ENCODE measurements at regions not wholly inside any gene's neighbourhood (a gene's known extent, or its start where the extent isn't known, plus 50 kb on each side); places are given as distances from the start of the nearest gene placed in this dataset.
"Not testable (repeated sequence)": the region's sequence is repeated elsewhere in the genome, so short reads cannot be mapped to it uniquely, and the experiment has no call there.

GRCh38 chr4:145279122-145279960, 99.0 kb upstream of the OTUD4 start:
- no peak overlapping the region for H3K9ac ChIP-seq (ENCODE audit: low read length)

GRCh38 chr4:145278341-145279121, 98.1 kb upstream of the OTUD4 start:
- Histone ChIP-seq H3K36me3 (ENCODE audit: control insufficient read depth, insufficient read depth, low read length) (no peaks in the 10 kb centered on the region), H3K27ac (ENCODE audit: low read depth, low read length) (no peak overlapping the region), H3K9me3 (ENCODE audit: control insufficient read depth, insufficient read depth, low read depth, low read length) (no peaks in the 10 kb centered on the region), H3K4me1 (ENCODE audit: control insufficient read depth, insufficient read depth, low read length) (no peaks in the 10 kb centered on the region), H3K4me3 (ENCODE audit: low read depth, low read length) (no peak overlapping the region), H3K27me3 (ENCODE audit: control insufficient read depth, insufficient read depth, low read length) (no peaks in the 10 kb centered on the region), H3K9ac (ENCODE audit: low read length) (no peak overlapping the region)

More at GRCh38 chr4:145279122-145279960, 99.0 kb upstream of the OTUD4 start:
- Histone ChIP-seq H3K4me1 (ENCODE audit: control insufficient read depth, insufficient read depth, low read length) (no peaks in the 10 kb centered on the region), H3K27ac (ENCODE audit: low read depth, low read length) (no peak overlapping the region), H3K9me3 (ENCODE audit: control insufficient read depth, insufficient read depth, low read depth, low read length) (no peaks in the 10 kb centered on the region), H3K4me3 (ENCODE audit: low read depth, low read length) (no peak overlapping the region), H3K36me3 (ENCODE audit: control insufficient read depth, insufficient read depth, low read length) (no peaks in the 10 kb centered on the region), H3K27me3 (ENCODE audit: control insufficient read depth, insufficient read depth, low read length) (no peaks in the 10 kb centered on the region)

DNA sequence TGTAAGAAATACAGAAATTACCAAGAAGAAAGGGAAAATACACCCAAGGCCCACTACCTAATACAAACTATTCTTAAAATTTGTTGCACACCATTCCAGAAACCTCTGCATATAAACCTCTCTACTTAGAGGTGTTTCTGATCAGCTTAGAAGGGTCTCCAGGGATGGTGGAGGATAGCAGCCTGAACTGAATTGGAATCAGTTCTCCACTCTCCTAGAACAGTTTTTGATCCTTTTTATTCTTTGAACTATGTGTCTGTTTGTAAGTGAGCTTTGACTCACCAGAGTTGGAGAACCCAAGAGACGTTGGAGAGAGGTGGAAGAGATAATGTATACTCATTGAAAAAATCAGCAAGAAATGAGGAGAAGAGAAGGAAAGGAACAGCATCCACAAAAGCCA, 96.6 kb upstream of the OTUD4 start:
- Histone ChIP-seq H3K4me1 (ENCODE audit: control insufficient read depth, insufficient read depth, low read length) (no peaks in the 10 kb centered on the region), H3K9ac (ENCODE audit: low read length) (no peak overlapping the region), H3K9me3 (ENCODE audit: control insufficient read depth, insufficient read depth, low read depth, low read length) (no peaks in the 10 kb centered on the region), H3K36me3 (ENCODE audit: control insufficient read depth, insufficient read depth, low read length) (no peaks in the 10 kb centered on the region), H3K27ac (ENCODE audit: low read depth, low read length) (no peak overlapping the region), H3K27me3 (ENCODE audit: control insufficient read depth, insufficient read depth, low read length) (no peaks in the 10 kb centered on the region), H3K4me3 (ENCODE audit: low read depth, low read length) (no peak overlapping the region)

- Histone ChIP-seq H3K36me3 (ENCODE audit: control insufficient read depth, insufficient read depth, low read length) (no peaks in the 10 kb centered on the region), H3K9ac (ENCODE audit: low read length) (no peak overlapping the region), H3K4me1 (ENCODE audit: control insufficient read depth, insufficient read depth, low read length) (no peaks in the 10 kb centered on the region), H3K27ac (ENCODE audit: low read depth, low read length) (no peak overlapping the region), H3K9me3 (ENCODE audit: control insufficient read depth, insufficient read depth, low read depth, low read length) (no peaks in the 10 kb centered on the region), H3K27me3 (ENCODE audit: control insufficient read depth, insufficient read depth, low read length) (no peaks in the 10 kb centered on the region), H3K4me3 (ENCODE audit: low read depth, low read length) (no peak overlapping the region)
Observed at GRCh38 chr4:145276050-145276449, 95.7 kb upstream of the OTUD4 start.

DNA sequence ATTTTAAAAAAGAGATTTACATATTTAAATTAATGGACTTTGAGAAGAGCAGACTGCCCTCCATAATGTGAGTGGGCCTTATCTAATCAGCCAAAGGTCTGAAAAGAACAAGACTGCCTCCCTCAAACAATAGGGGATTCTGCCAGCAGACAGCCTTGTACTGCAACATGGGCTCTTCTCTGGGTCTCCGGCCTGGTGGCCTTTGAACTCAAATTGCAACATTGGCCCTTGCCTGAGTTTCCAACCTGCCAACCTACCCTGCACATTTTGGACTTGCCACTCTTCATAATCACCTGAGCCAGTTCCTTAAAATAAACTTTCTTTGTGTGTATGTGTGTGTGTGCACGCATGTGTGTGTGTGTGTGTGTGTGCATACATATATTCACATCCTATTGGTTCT, 90.8 kb upstream of the OTUD4 start:
- no peak overlapping the region for H3K9ac ChIP-seq (ENCODE audit: low read length)
- no peaks in the 10 kb centered on the region for H3K4me1 ChIP-seq (ENCODE audit: control insufficient read depth, insufficient read depth, low read length)

GRCh38 chr4:145266881-145267280, 86.5 kb upstream of the OTUD4 start:
- no peaks in the 10 kb centered on the region for H3K27me3 ChIP-seq (ENCODE audit: control insufficient read depth, insufficient read depth, low read length)
- H3K9ac ChIP-seq (ENCODE audit: low read length), result no peak overlapping the region
- H3K9me3 ChIP-seq (ENCODE audit: control insufficient read depth, insufficient read depth, low read depth, low read length), result peaks cover 1% of the 10 kb centered on the region; the same call in 1 of the 2 replicates
- H3K27ac ChIP-seq (ENCODE audit: low read depth, low read length), result no peak overlapping the region
- no peaks in the 10 kb centered on the region for H3K36me3 ChIP-seq (ENCODE audit: control insufficient read depth, insufficient read depth, low read length)
- no peak overlapping the region for H3K4me3 ChIP-seq (ENCODE audit: low read depth, low read length)
- no peaks in the 10 kb centered on the region for H3K4me1 ChIP-seq (ENCODE audit: control insufficient read depth, insufficient read depth, low read length)

More for the DNA sequence above, 90.8 kb upstream of the OTUD4 start:
- no peak overlapping the region for H3K4me3 ChIP-seq (ENCODE audit: low read depth, low read length)
- H3K36me3 ChIP-seq (ENCODE audit: control insufficient read depth, insufficient read depth, low read length), result no peaks in the 10 kb centered on the region
- H3K9me3 ChIP-seq (ENCODE audit: control insufficient read depth, insufficient read depth, low read depth, low read length), result no peaks in the 10 kb centered on the region
- H3K27me3 ChIP-seq (ENCODE audit: control insufficient read depth, insufficient read depth, low read length), result no peaks in the 10 kb centered on the region
- no peak overlapping the region for H3K27ac ChIP-seq (ENCODE audit: low read depth, low read length)

- Histone ChIP-seq H3K36me3 (ENCODE audit: control insufficient read depth, insufficient read depth, low read length) (no peaks in the 10 kb centered on the region), H3K4me1 (ENCODE audit: control insufficient read depth, insufficient read depth, low read length) (0 out of 2 replicates have a peak, but pooled peaks cover 4% of the 10 kb centered on the region), H3K9ac (ENCODE audit: low read length) (peak overlapping the region; percentile 24), H3K4me3 (ENCODE audit: low read depth, low read length) (no peak overlapping the region), H3K27ac (ENCODE audit: low read depth, low read length) (peak overlapping the region; percentile 77), H3K9me3 (ENCODE audit: control insufficient read depth, insufficient read depth, low read depth, low read length) (peaks cover 30% of the 10 kb centered on the region), H3K27me3 (ENCODE audit: control insufficient read depth, insufficient read depth, low read length) (no peaks in the 10 kb centered on the region)
Observed at GRCh38 chr4:145260091-145260490, 79.7 kb upstream of the OTUD4 start.

DNA sequence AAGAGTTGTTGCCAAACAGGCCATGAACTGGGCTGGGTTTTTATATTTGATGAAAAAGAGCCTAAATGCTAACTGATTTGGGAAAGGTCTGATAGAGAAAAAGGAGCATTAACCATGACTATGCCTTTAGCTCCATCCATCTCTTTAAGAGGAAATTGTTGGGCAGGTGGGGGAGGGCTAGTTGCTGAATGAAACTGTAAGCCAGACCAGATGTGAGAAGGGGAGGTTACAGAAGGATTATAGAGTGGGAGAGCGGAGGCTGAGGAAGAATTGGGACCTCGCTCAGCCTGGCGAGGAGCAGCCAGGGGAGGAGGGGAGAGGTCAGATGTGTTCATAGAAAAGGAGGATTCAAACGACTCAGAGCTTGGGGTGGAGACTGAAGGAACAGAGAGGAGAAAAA, 74.9 kb upstream of the OTUD4 start:
- H3K9me3 ChIP-seq (ENCODE audit: control insufficient read depth, insufficient read depth, low read depth, low read length), result peaks cover 17% of the 10 kb centered on the region
- not testable (repeated sequence) for H3K27ac ChIP-seq (ENCODE audit: low read depth, low read length); H3K4me3 ChIP-seq (ENCODE audit: low read depth, low read length); H3K27me3 ChIP-seq (ENCODE audit: control insufficient read depth, insufficient read depth, low read length); H3K36me3 ChIP-seq (ENCODE audit: control insufficient read depth, insufficient read depth, low read length); H3K4me1 ChIP-seq (ENCODE audit: control insufficient read depth, insufficient read depth, low read length); H3K9ac ChIP-seq (ENCODE audit: low read length)

DNA sequence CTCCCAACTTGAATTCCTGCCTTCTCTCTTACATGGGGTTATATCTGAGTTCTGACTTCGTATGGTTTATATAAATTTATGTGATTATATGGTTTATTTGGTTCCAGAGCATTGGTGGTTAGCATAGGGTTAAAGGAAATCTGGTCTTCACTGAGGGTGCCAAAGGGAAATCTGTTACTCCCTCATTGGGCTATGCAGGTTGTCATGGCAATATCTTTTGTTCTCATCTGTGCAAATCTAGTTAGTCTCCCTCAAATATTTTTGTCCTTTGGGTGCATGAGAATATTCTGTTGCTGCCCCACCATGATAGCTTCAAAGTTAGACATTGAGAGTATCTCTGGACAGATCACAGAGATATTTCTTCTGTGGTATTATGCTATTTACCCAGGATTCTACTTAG, 71.8 kb upstream of the OTUD4 start:
- Histone ChIP-seq H3K4me3 (ENCODE audit: low read depth, low read length) (no peak overlapping the region), H3K27ac (ENCODE audit: low read depth, low read length) (no peak overlapping the region), H3K27me3 (ENCODE audit: control insufficient read depth, insufficient read depth, low read length) (no peaks in the 10 kb centered on the region), H3K4me1 (ENCODE audit: control insufficient read depth, insufficient read depth, low read length) (no peaks in the 10 kb centered on the region), H3K9ac (ENCODE audit: low read length) (no peak overlapping the region), H3K9me3 (ENCODE audit: control insufficient read depth, insufficient read depth, low read depth, low read length) (no peaks in the 10 kb centered on the region), H3K36me3 (ENCODE audit: control insufficient read depth, insufficient read depth, low read length) (no peaks in the 10 kb centered on the region)

- no peak overlapping the region for H3K4me3 ChIP-seq (ENCODE audit: low read depth, low read length)
- H3K27ac ChIP-seq (ENCODE audit: low read depth, low read length), result no peak overlapping the region
- no peaks in the 10 kb centered on the region for H3K9me3 ChIP-seq (ENCODE audit: control insufficient read depth, insufficient read depth, low read depth, low read length)
- H3K27me3 ChIP-seq (ENCODE audit: control insufficient read depth, insufficient read depth, low read length), result no peaks in the 10 kb centered on the region
- no peak overlapping the region for H3K9ac ChIP-seq (ENCODE audit: low read length)
- H3K4me1 ChIP-seq (ENCODE audit: control insufficient read depth, insufficient read depth, low read length), result no peaks in the 10 kb centered on the region
- no peaks in the 10 kb centered on the region for H3K36me3 ChIP-seq (ENCODE audit: control insufficient read depth, insufficient read depth, low read length)
Observed at GRCh38 chr4:145251391-145251790, 71.0 kb upstream of the OTUD4 start.

DNA sequence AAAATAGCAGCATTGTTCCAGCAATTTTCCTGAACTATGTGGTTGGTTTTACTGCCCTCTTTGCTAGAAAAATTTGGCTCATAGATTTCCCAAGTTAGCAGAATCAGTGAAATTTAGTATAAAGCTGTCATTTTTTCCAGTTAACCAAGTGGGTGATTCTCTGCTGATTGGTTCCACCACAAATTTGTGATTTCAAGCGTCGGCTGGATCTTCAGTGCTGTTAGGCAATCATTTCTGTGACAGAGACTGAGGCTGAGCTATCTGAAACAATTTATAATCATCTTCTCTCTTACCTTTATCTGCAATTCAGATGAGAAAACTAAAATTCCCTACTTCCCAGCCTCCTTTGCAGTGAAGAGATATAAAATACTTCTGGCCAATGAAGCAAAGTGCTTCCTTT, 68.6 kb upstream of the OTUD4 start:
- Histone ChIP-seq H3K9me3 (ENCODE audit: control insufficient read depth, insufficient read depth, low read depth, low read length) (no peaks in the 10 kb centered on the region), H3K9ac (ENCODE audit: low read length) (no peak overlapping the region), H3K4me3 (ENCODE audit: low read depth, low read length) (no peak overlapping the region), H3K4me1 (ENCODE audit: control insufficient read depth, insufficient read depth, low read length) (no peaks in the 10 kb centered on the region), H3K27me3 (ENCODE audit: control insufficient read depth, insufficient read depth, low read length) (no peaks in the 10 kb centered on the region), H3K36me3 (ENCODE audit: control insufficient read depth, insufficient read depth, low read length) (no peaks in the 10 kb centered on the region), H3K27ac (ENCODE audit: low read depth, low read length) (no peak overlapping the region)

Data from HUES6 (cell line).